Motor neuron (in vitro differentiated cells): ENCODE measurements at regions not wholly inside any gene's neighbourhood (a gene's known extent, or its start where the extent isn't known, plus 50 kb on each side); places are given as distances from the start of the nearest gene placed in this dataset.
A peak's percentile ranks its signal among the peaks of the same experiment; 100 is the strongest.

Source experiments
- ATAC-seq, 8 experiments: fragments of 200-7000 bp; cut with Tn5 transposase; replicated peaks in 6 of 8; 2 replicates each; pipeline ENCODE4 v1.8.0; 2021; ENCODE audit warnings: mild to moderate bottlenecking in 8 of 8, moderate library complexity in 8 of 8
- H3K27ac ChIP-seq, 2 donors: fragments of 250-450 bp; sonication (Bioruptor Pico); 2 replicates each; pipeline ENCODE4 v1.9.0; 2021; ENCODE audit warnings: antibody characterized with exemption in 2 of 2, mild to moderate bottlenecking in 2 of 2, moderate library complexity in 1 of 2
- H3K4me1 ChIP-seq, 2 donors: fragments of 250-450 bp; sonication (Bioruptor Pico); replicated peaks in 1 of 2; 2 replicates each; pipeline ENCODE4 v1.6.1; 2021; ENCODE audit warnings: antibody characterized with exemption in 2 of 2, mild to moderate bottlenecking in 2 of 2, moderate library complexity in 1 of 2
- H3K4me3 ChIP-seq, 5 donors: fragments of 250-450 bp; sonication (Bioruptor Pico); 2 replicates each; pipeline ENCODE4 v1.9.0; 2021; ENCODE audit warnings: antibody characterized with exemption in 5 of 5, mild to moderate bottlenecking in 5 of 5, moderate library complexity in 4 of 5
- WGBS, 10 experiments: fragments of 450-650 bp; shearing (Covaris generic); methylation state at CpG; one replicate each; pipeline ENCODE4 v1.0.0; 2022; 5-methylcytosine and 5-hydroxymethylcytosine counted together
- in situ Hi-C, 9 experiments: fragments of 400-800 bp; cut with MboI; loops; one replicate each; pipeline ENCODE4 v1.15.0; 2021; ENCODE audit warnings: low sequenced_read_pairs in 9 of 9, low pct_unique_long_range_greater_than_20kb in 2 of 9; ENCODE audit not compliant: unreplicated experiment in 9 of 9

DNA sequence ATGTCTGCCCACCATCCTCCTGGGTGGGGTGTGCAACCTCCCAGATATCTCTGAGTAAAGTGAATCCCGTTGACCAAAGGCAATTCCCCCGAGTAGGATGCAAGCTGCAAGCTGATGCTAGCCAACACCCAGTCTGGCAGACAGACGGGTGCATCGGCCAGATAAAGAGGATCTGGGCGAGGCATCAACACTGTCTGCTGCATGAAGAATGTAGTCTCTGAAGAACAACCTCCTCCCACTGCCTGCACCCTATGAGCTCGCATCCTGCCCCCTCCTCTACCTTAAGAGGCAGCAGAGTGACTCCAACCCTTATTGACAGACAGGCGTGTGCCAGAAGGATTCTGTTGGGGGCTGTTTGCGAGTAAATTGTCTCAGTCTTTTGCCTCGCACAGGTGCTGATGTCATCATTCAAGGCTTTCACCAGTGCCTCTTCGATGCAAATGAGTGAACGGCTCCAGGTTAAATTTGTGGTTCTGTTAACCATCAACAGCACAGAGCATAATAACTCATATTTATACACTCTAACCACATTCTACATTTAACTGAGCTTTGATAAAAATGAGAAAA, 546.9 kb downstream of the BCOR start:
- WGBS, 10 experiments: 48 to 81% (median 75%) methylated on average over 2 to 5 of the region's 11 CpGs; no CpG with 5 or more reads in 6 of the 10 experiments
- Histone ChIP-seq H3K27ac (no peak overlapping the region), H3K4me3 (no peak overlapping the region), H3K4me1 (peaks cover 0 to 4% of the 10 kb centered on the region in 2 donors)
- ATAC-seq: peak in 7 of 8 experiments; percentile 21 to 96 (median 55)
- in situ Hi-C loops: no loop called here

DNA sequence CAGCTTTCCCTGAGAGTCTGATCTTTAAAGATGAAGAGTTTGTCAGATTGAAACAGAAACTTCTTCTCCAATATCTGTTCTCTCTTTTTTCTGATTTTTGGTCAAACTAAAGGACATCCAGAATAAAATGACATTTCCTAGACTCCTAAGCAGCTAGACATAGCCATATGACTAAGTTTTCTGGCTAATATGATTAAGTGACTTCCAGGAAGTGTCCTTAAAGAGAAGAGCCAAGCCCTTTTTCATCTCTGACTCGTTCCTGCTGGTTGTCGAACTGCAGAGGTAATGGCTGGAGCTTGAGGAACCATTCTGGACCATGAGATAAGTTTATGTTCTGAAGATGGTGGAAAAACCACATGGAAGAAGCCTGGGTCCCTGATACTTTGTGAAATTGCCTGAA, 546.0 kb downstream of the BCOR start:
- H3K4me1 ChIP-seq: peaks cover 0 to 7% of the 10 kb centered on the region in 2 donors
- ATAC-seq: peak in 1 of 8 experiments; percentile 27
- 20 to 56% methylated on average over 1 to 2 of the region's 2 CpGs; no CpG with 5 or more reads in 8 of the 10 experiments for WGBS, 10 experiments
- H3K4me3 ChIP-seq: no peak overlapping the region
- in situ Hi-C loops: no loop called here
- no peak overlapping the region for H3K27ac ChIP-seq

DNA sequence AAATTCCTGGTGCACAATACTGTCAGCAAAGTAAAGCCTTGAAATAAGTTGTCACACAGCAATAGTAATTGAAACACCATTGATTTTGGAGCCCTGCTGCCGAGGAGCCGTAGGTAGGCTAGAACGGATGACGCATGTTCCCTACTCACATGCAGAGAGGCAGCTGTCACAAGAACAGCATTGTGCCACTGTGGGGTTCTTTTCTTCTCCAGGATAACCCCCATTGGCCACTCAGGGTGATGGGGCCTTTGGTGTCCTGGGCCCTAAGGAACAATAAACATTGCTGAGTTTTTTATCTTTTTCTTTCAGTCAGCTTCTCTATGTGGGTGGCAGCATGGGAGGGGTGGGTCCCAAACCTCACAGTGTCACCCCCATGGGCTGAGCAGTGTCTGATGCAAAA, 542.3 kb downstream of the BCOR start:
- peak overlapping the region in 1 of 2 donors; percentile 41 for H3K27ac ChIP-seq
- H3K4me1 ChIP-seq: peaks cover 0 to 7% of the 10 kb centered on the region in 2 donors
- in situ Hi-C loops: no loop called here
- WGBS, 10 experiments: 70 to 100% methylated on average over 2 to 4 of the region's 4 CpGs; no CpG with 5 or more reads in 8 of the 10 experiments
- no peak overlapping the region for H3K4me3 ChIP-seq
- ATAC-seq: peak in 3 of 8 experiments; percentile 44 to 61 (median 60)

DNA sequence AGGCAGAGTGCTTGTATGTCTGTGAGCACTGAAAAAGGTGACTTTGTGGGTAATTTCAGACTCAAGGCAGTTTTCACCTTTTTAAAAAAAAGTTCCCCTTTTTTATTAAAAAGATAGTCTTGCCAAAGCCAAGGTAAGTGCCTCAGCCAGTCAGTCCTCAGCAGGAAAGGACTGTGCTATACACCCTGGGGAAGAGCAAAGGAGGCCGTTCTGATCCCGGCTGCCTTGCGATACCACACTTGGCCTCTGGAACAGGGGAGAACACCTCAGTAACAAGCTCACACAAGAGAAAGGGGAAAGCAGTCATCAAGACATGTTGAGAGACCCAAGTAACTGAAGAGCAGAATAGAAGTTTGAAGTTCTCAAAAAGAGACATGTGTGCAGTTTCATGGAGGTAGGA, 541.7 kb downstream of the BCOR start:
- Histone ChIP-seq H3K27ac (no peak overlapping the region), H3K4me3 (no peak overlapping the region), H3K4me1 (peaks cover 0 to 7% of the 10 kb centered on the region in 2 donors)
- 60 to 100% (median 90%) methylated on average over 2 to 3 of the region's 3 CpGs; no CpG with 5 or more reads in 6 of the 10 experiments for WGBS, 10 experiments
- in situ Hi-C loops: no loop called here
- peak in 3 of 8 experiments; percentile 14 to 35 (median 30) for ATAC-seq

DNA sequence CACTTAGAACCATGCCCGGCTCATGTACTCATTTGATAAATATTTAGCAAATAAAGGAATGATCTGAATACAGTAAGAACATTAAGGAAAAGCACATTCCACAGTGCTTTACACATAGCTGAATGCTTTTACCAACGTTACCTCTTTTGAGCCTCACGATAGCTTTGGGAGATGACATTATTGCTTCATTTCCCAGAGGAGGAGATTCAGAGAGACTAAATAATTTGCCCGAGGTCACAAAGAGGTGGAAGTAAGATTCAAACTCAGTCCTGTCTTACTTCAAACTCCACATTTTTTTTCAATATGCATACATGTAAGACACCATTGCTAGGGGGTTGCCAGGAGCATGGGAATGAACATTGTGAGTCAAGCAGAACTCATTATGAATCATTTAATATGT, 538.5 kb downstream of the BCOR start:
- peaks cover 0 to 7% of the 10 kb centered on the region in 2 donors for H3K4me1 ChIP-seq
- no peak overlapping the region for H3K27ac ChIP-seq
- WGBS, 10 experiments: 0 to 89% (median 64%) methylated on average over 1 to 4 of the region's 4 CpGs; no CpG with 5 or more reads in 3 of the 10 experiments
- H3K4me3 ChIP-seq: no peak overlapping the region
- peak in 1 of 8 experiments; percentile 29 for ATAC-seq
- in situ Hi-C loops: no loop called here

DNA sequence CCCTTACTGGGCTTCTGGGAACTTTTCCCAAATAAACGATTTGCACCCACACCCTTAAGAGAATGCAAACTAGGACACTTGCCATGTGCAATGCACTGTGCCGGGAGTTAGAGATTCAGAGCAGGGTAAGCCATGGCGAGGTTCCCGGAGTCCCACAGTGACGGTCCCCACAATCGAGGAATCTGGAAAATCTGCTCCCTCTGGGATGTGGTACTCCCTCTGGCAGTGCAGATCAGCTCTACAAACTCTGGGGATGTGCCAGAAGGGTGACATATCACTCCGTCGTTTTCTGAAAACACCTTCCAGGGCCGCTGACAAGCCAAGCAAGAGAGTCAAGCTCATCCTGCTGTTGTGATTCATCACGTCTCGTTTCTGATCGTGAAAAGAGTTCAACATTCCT, 537.5 kb downstream of the BCOR start:
- ATAC-seq: no peak
- in situ Hi-C loops: no loop called here
- H3K4me1 ChIP-seq: peaks cover 0 to 7% of the 10 kb centered on the region in 2 donors
- H3K4me3 ChIP-seq: no peak overlapping the region
- H3K27ac ChIP-seq: no peak overlapping the region
- WGBS, 10 experiments: 50 to 90% (median 77%) methylated on average over 1 to 5 of the region's 12 CpGs; no CpG with 5 or more reads in 6 of the 10 experiments

DNA sequence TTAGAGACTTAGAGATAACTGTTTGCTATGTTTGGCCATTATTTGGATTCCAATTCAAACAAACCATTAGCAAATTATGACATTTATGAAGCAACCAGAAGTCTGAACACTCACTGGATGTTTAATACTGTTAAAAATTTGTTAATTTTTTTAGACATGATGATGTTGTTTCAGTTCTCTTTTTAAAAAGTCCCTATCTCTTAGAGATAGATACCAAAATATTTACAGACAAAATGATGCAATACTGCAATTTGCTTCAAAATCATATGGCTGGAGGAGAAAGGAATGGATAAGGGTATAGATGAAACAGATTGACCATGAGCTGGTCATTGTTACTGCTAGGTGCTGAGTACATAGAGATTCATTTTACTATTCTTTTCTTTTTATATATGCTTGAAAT, 534.6 kb downstream of the BCOR start:
- Histone ChIP-seq H3K4me3 (no peak overlapping the region), H3K4me1 (no peaks in the 10 kb centered on the region), H3K27ac (no peak overlapping the region)
- ATAC-seq: no peak
- in situ Hi-C loops: no loop called here

DNA sequence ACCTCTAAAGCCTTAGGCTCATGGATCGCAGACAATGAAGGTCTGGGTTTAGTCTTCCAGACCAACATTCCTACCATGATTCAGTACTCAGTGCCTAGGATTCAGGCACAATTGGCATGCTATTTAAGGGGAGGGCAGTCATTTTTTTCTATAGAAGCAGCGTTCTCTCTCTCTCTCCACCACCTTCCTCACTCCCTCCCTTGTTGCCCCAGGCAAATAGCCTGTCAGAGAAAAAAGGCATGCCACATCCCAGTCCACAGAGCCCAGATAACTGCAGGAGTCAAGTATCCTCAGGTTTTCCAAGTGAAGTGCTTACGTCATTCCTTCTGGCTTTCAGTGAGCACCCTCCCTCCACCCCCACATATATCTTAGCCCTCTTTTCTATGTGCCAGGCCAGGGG, 533.0 kb downstream of the BCOR start:
- 20 to 100% (median 60%) methylated on average over 1 to 2 of the region's 3 CpGs; no CpG with 5 or more reads in 5 of the 10 experiments for WGBS, 10 experiments
- no peak overlapping the region for H3K27ac ChIP-seq
- ATAC-seq: peak in 1 of 8 experiments; percentile 53
- H3K4me1 ChIP-seq: no peaks in the 10 kb centered on the region
- in situ Hi-C loops: no loop called here
- H3K4me3 ChIP-seq: no peak overlapping the region

DNA sequence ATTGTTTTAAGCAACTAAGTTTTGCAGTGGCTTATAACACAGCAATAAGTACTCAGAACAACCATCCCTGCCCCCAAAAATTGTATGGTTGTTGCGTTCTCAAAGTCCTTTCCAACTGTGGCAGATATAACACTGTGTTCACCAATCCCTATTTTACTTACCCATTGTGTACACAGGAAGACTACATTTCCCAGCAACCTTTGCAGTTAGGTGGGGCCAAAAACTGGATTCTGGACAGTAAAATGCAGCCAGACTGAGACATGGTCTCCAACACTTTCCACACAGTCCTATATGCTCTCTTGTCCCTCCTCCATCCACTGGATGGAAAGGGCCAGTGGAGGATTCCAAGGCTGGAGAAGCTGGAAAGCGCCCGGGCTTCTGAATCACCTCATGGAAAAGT, 523.6 kb downstream of the BCOR start:
- ATAC-seq: no peak
- Histone ChIP-seq H3K27ac (no peak overlapping the region), H3K4me3 (no peak overlapping the region), H3K4me1 (peaks cover 21 to 22% of the 10 kb centered on the region in 2 donors)
- in situ Hi-C loops: no loop called here
- WGBS, 10 experiments: no CpG with 5 or more reads among the region's 3 CpGs

DNA sequence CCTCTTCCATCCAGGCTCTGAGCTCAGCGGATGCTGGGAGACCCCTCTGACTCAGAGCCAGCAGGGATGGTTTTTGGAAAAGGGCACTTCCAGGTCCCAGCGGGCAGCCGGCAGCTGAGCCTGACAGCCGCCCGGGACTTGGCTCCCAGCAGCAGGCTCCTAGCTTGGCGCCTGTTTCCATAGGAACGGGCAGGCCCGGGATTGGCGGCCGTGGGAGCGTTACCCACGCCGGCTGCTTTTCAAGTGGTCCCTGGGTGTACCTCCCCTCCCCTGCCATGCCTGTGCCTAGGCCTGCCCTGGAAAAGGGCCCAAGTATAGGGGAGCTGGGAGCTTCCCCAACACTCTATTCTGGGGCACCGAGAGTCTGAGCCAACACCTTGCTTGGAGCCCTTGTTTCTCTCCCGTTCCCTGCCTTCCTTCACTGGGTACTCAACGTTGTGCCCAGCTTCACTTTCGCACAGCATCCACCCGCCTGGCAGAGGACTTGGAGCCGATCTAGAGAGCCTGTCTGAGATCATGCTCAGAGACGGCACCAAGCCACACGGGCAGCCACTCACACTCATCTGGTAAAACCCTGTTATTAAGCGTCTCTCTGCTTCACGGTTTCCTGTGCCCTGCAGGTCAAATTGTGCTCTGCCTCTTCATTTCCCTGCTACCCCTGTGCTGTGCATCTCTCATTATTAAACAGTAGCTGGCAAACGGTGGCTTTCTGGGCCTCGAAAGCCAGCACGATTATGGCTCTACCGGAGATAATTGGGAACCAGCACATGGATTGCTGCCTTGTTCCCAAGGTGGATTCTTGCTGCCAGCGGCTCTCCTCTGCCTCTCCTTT, 521.5 kb downstream of the BCOR start:
- in situ Hi-C loops: no loop called here
- Histone ChIP-seq H3K27ac (no peak overlapping the region), H3K4me1 (peaks cover 21 to 22% of the 10 kb centered on the region in 2 donors), H3K4me3 (no peak overlapping the region)
- 60 to 100% (median 69%) methylated on average over 1 to 11 of the region's 28 CpGs; no CpG with 5 or more reads in 7 of the 10 experiments for WGBS, 10 experiments
- ATAC-seq: peak in 5 of 8 experiments; percentile 71 to 91 (median 84)

DNA sequence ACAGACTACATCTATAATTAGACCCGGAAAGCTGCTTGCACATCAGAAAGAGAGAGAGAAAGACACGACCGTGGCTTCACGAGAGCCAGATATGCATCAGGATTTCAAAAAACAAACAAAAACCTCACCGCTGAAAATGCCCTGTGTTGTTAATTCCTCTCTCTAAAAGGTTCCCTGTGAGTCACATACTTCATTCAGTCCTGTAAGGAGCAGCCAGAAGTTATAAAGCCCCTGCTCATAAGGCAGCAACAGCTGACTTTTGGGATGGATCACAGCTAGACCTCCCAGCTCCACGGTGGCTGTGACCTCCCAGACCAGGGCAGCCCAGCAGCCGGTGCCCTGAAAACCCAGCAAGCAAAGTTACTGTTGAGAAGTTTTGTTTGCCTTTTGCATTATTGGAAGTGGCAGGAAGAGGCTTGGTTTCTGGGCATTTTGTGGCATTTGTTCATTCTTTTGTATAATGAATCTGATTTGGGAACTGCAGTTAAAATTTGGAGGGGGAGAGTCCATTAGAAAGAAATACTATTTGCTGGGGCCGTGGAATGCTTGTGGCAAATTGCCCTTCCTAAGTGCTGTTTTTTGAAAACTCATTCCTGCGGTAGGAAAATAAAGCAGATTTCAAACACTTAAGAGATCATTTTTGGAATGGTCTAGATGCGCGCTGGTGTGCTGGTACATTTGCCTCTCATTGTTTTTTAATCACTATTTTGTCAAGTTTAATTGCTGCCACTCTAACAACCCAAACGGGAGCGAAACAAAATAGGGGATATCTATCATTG, 520.4 kb downstream of the BCOR start:
- 24 to 90% (median 80%) methylated on average over 1 to 9 of the region's 13 CpGs; no CpG with 5 or more reads in 2 of the 10 experiments for WGBS, 10 experiments
- no peak overlapping the region for H3K27ac ChIP-seq
- in situ Hi-C loops: no loop called here
- ATAC-seq: peak in 5 of 8 experiments; percentile 26 to 52 (median 35)
- no peak overlapping the region for H3K4me3 ChIP-seq
- H3K4me1 ChIP-seq: peaks cover 21 to 22% of the 10 kb centered on the region in 2 donors

DNA sequence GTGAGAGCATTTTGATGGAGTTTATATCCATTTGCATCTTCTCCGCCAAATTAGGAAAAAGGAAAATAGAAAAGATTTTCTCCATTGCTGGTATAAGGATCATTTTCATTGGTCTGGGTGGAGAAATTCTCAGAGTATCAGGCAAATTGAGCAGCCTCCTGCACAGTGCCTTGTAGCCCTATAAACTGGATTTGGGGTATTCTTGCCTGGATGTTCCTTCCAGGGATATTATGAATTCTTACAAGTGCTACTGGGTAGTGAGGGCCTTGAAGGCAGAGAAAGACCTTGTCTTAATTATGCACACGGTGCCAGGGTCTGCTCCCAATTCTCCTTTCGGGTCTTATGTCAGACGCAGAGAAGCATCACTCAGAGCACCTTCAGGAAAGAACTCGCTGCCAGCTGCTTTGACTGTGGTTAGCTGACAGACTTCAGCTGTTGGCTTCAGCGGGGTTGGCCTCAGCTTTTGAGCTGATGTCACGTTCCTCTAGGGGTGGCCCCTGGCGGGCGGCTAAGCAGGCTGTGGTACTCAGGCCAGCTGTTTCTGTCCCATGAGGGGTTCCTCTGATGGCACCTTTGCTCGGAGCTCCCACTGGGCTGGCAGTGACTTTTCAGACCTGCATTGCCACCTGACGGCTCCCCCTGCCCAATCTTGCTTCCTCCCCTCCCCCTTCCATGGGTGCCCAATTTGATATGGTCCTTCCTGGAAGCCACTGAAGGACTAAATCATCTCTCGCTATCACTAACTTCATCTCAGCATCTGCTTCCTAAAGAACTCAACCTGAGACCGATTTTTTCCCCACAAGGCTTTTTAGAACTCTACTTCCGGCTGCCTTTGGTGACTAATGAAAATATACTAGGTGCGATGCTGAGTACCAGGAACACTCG, 519.5 kb downstream of the BCOR start:
- 60 to 100% (median 71%) methylated on average over 1 to 7 of the region's 16 CpGs; no CpG with 5 or more reads in 4 of the 10 experiments for WGBS, 10 experiments
- peaks cover 21 to 22% of the 10 kb centered on the region in 2 donors for H3K4me1 ChIP-seq
- ATAC-seq: no peak
- no peak overlapping the region for H3K4me3 ChIP-seq
- in situ Hi-C loops: no loop called here
- no peak overlapping the region for H3K27ac ChIP-seq
